ENCODE measurements at regions not wholly inside any gene's neighbourhood (a gene's known extent, or its start where the extent isn't known, plus 50 kb on each side); places are given as distances from the start of the nearest gene placed in this dataset.

GRCh38 chr4:124085561-124086180 lies 626.9 kb downstream of the ANKRD50 start:
- Mint-ChIP-seq H3K9me3 (peaks cover under 1% of the 10 kb centered on the region), H3K4me3 (no peak overlapping the region), H3K36me3 (ENCODE audit: low read depth) (no peaks in the 10 kb centered on the region), H3K27me3 (no peaks in the 10 kb centered on the region), H3K4me1 (ENCODE audit: low read depth) (no peaks in the 10 kb centered on the region), H3K27ac (no peak overlapping the region)
- no peak for DNase-seq

- Mint-ChIP-seq H3K4me1 (ENCODE audit: low read depth) (no peaks in the 10 kb centered on the region), H3K9me3 (no peaks in the 10 kb centered on the region), H3K27ac (no peak overlapping the region), H3K36me3 (ENCODE audit: low read depth) (no peaks in the 10 kb centered on the region), H3K4me3 (no peak overlapping the region), H3K27me3 (no peaks in the 10 kb centered on the region)
- no peak for DNase-seq
Observed at GRCh38 chr4:124090021-124090420, 622.5 kb downstream of the ANKRD50 start.

GRCh38 chr4:124092101-124092500 lies 620.4 kb downstream of the ANKRD50 start:
- Mint-ChIP-seq H3K9me3 (no peaks in the 10 kb centered on the region), H3K36me3 (ENCODE audit: low read depth) (no peaks in the 10 kb centered on the region), H3K27ac (no peak overlapping the region), H3K4me1 (ENCODE audit: low read depth) (no peaks in the 10 kb centered on the region), H3K27me3 (no peaks in the 10 kb centered on the region), H3K4me3 (no peak overlapping the region)
- DNase-seq: no peak

DNA sequence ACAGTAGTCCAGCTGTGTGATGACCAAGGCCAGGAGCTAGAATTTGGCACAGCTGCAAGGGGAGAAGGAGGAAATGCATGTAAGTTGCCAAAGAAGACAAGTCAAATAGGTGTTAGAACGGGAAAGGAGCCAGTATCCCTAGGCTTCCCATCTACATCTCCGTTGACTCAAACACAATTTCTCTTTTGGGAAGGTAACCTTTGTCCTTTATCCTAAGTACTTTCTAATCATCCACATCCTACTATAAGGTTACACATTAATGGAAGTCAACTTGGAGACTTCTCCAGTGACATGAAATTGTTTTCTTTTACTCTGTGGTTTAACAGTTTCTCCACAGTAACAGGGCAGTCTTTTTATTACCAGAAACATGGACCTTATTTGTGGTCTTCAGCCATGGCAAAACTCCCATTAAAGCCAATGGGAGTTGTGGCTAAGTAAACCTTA lies 620.0 kb downstream of the ANKRD50 start:
- no peaks in the 10 kb centered on the region for H3K27me3 Mint-ChIP-seq
- no peak for DNase-seq

DNA sequence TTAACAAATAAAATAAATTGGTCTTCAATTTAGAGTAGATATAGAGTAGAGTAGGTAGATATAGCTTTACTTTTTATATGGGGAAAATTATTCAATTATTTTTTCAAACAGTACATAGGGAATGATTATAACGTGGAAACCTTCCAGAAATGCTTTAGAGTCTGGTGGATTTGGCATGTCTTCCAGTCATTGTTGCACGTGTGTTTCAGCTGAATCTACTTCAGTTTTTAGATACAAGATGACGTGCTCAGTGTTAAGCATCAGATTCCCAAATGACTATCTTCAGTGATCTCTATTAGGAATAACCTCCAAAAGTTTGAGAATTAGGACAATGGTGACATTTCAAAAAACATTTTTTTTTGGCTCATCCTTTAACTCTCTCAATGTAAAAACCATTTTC lies 616.9 kb downstream of the ANKRD50 start:
- Mint-ChIP-seq H3K36me3 (ENCODE audit: low read depth) (no peaks in the 10 kb centered on the region), H3K9me3 (no peaks in the 10 kb centered on the region), H3K27ac (no peak overlapping the region), H3K4me3 (no peak overlapping the region), H3K4me1 (ENCODE audit: low read depth) (no peaks in the 10 kb centered on the region), H3K27me3 (no peaks in the 10 kb centered on the region)
- no peak for DNase-seq

More for the DNA sequence above, 620.0 kb downstream of the ANKRD50 start:
- Mint-ChIP-seq H3K4me3 (no peak overlapping the region), H3K36me3 (ENCODE audit: low read depth) (no peaks in the 10 kb centered on the region), H3K4me1 (ENCODE audit: low read depth) (no peaks in the 10 kb centered on the region), H3K9me3 (no peaks in the 10 kb centered on the region), H3K27ac (no peak overlapping the region)

DNA sequence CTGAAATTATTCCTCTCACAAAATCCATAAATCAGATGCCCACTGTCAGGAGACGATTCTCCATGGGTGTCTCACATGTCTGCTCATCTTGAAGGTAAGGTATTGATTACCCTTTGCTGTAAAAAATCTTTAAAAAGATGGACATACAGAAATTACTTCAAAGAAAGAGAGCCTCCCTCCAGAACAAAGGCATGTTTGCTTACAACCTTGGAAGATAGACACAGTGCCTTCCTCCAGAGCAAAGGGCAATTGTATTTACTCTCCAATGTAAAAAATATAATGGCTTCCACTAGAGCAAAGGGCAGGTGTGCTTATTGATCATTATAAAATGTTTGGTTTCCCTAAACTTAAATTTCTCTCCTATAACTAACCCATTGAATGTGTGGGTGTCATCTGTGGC lies 616.2 kb downstream of the ANKRD50 start:
- Mint-ChIP-seq H3K36me3 (ENCODE audit: low read depth) (no peaks in the 10 kb centered on the region), H3K27ac (no peak overlapping the region), H3K9me3 (no peaks in the 10 kb centered on the region), H3K4me3 (no peak overlapping the region), H3K4me1 (ENCODE audit: low read depth) (no peaks in the 10 kb centered on the region), H3K27me3 (no peaks in the 10 kb centered on the region)
- DNase-seq: no peak

DNA sequence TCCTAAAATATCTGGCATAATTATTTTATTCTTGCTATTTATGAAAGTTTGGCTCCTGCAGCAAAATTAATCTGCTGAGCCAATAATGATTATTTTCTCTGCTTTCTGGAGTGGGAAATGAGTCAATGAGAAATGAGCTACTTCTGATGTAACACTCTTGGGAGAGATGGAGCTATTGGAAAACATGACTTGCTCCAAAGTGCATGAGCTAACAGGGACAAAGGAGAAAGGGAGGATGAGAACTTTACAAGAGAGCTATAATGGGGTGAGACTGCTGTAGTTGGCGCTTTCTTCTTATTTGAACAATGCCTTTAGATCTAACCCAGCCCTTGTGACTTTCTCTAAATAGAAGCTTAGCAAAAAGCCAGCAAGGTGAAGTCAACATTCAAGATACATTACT lies 615.1 kb downstream of the ANKRD50 start:
- Mint-ChIP-seq H3K4me3 (no peak overlapping the region), H3K9me3 (no peaks in the 10 kb centered on the region), H3K27me3 (no peaks in the 10 kb centered on the region), H3K36me3 (ENCODE audit: low read depth) (no peaks in the 10 kb centered on the region), H3K4me1 (ENCODE audit: low read depth) (no peaks in the 10 kb centered on the region), H3K27ac (no peak overlapping the region)
- DNase-seq: no peak

GRCh38 chr4:124104101-124104500 lies 608.4 kb downstream of the ANKRD50 start:
- H3K9me3 Mint-ChIP-seq: peaks cover 3% of the 10 kb centered on the region
- H3K4me1 Mint-ChIP-seq (ENCODE audit: low read depth): no peaks in the 10 kb centered on the region
- no peak overlapping the region for H3K4me3 Mint-ChIP-seq
- no peak for DNase-seq
- H3K36me3 Mint-ChIP-seq (ENCODE audit: low read depth): no peaks in the 10 kb centered on the region
- no peaks in the 10 kb centered on the region for H3K27me3 Mint-ChIP-seq
- H3K27ac Mint-ChIP-seq: no peak overlapping the region

GRCh38 chr4:124104628-124105027 lies 607.9 kb downstream of the ANKRD50 start:
- no peak overlapping the region for H3K27ac Mint-ChIP-seq
- DNase-seq: no peak
- no peak overlapping the region for H3K4me3 Mint-ChIP-seq
- no peaks in the 10 kb centered on the region for H3K4me1 Mint-ChIP-seq (ENCODE audit: low read depth)
- H3K36me3 Mint-ChIP-seq (ENCODE audit: low read depth): no peaks in the 10 kb centered on the region
- H3K9me3 Mint-ChIP-seq: peaks cover 3% of the 10 kb centered on the region
- no peaks in the 10 kb centered on the region for H3K27me3 Mint-ChIP-seq

- peaks cover 3% of the 10 kb centered on the region for H3K9me3 Mint-ChIP-seq
- H3K27me3 Mint-ChIP-seq: no peaks in the 10 kb centered on the region
- no peaks in the 10 kb centered on the region for H3K36me3 Mint-ChIP-seq (ENCODE audit: low read depth)
- H3K4me1 Mint-ChIP-seq (ENCODE audit: low read depth): no peaks in the 10 kb centered on the region
- no peak for DNase-seq
- H3K4me3 Mint-ChIP-seq: no peak overlapping the region
- H3K27ac Mint-ChIP-seq: no peak overlapping the region
Observed at GRCh38 chr4:124105212-124105611, 607.3 kb downstream of the ANKRD50 start.

DNA sequence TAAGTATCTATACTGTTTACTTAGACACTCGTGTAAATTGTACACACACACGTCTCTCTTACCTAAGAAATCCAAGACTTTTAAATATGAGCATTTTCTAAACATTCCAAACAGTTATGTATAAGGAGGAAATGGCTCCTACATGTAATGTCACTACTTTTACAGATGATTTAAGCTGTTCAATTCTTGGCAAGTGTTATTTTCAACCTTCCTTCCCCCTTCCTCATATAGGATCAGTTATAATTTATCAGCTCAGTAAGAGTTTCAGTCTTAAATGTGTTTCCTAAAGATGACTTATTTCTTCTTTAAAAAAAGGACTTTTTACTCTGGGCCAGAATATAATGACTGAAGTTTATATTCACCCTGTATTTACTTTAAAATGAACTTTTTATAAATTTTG lies 601.1 kb downstream of the ANKRD50 start:
- no peak for DNase-seq
- H3K9me3 Mint-ChIP-seq: peaks cover 3% of the 10 kb centered on the region
- peaks cover 4% of the 10 kb centered on the region for H3K27me3 Mint-ChIP-seq

GRCh38 chr4:124111922-124112321 lies 600.6 kb downstream of the ANKRD50 start:
- Mint-ChIP-seq H3K27ac (no peak overlapping the region), H3K4me3 (no peak overlapping the region), H3K9me3 (no peaks in the 10 kb centered on the region), H3K36me3 (ENCODE audit: low read depth) (no peaks in the 10 kb centered on the region), H3K27me3 (peaks cover 4% of the 10 kb centered on the region), H3K4me1 (ENCODE audit: low read depth) (no peaks in the 10 kb centered on the region)
- no peak for DNase-seq

More for the DNA sequence above, 601.1 kb downstream of the ANKRD50 start:
- Mint-ChIP-seq H3K27ac (no peak overlapping the region), H3K4me1 (ENCODE audit: low read depth) (no peaks in the 10 kb centered on the region), H3K4me3 (no peak overlapping the region), H3K36me3 (ENCODE audit: low read depth) (no peaks in the 10 kb centered on the region)

- no peaks in the 10 kb centered on the region for H3K4me1 Mint-ChIP-seq (ENCODE audit: low read depth)
- no peak overlapping the region for H3K27ac Mint-ChIP-seq
- H3K36me3 Mint-ChIP-seq (ENCODE audit: low read depth): no peaks in the 10 kb centered on the region
- H3K9me3 Mint-ChIP-seq: no peaks in the 10 kb centered on the region
- no peak for DNase-seq
- H3K4me3 Mint-ChIP-seq: no peak overlapping the region
- H3K27me3 Mint-ChIP-seq: no peaks in the 10 kb centered on the region
Observed at GRCh38 chr4:124118061-124118460, 594.5 kb downstream of the ANKRD50 start.

DNA sequence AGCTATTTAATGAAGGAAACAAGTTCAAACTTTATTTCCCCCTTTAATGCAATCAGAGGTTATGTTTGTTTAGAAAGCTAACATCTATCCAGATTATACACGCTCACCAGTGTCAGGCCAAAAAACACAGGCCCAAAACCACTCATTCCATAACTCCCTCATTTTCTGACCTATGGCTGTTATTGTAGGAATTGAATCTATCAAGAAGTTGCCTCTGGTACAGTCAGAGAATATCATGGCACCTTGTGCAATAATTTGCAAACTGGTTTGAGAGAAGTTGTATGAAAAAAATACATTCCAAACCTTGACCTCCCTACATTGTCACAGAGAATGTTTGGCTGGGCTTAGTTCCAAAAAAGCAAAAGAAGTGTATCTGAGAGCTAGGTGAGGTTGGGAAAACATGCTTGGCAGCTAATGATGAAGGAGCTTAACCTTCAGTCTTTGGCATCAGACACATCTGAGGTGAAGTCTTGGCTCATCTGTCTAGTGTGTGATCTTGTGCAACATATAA lies 591.0 kb downstream of the ANKRD50 start:
- peaks cover 3% of the 10 kb centered on the region for H3K9me3 Mint-ChIP-seq
- no peak overlapping the region for H3K4me3 Mint-ChIP-seq
- no peaks in the 10 kb centered on the region for H3K4me1 Mint-ChIP-seq (ENCODE audit: low read depth)
- no peaks in the 10 kb centered on the region for H3K27me3 Mint-ChIP-seq
- H3K27ac Mint-ChIP-seq: no peak overlapping the region
- no peaks in the 10 kb centered on the region for H3K36me3 Mint-ChIP-seq (ENCODE audit: low read depth)
- no peak for DNase-seq

DNA sequence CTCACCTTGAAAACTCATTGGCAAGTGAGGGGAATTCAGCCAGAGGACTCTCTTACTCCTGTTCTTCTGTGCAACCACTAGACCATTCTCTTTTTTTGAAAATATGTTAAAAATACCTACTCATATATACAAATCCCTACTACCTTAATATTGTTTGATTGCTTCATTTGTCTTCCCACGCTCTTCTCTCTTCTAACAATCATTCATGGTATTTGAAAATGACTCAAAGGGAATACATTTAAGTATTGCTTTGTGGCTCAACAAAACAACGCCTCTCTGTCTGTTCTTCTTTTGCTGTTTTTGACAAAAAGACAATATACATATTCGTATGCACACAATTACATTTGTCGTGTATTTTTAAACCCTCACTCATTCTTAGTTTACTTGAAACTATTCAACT lies 589.4 kb downstream of the ANKRD50 start:
- Mint-ChIP-seq H3K36me3 (ENCODE audit: low read depth) (no peaks in the 10 kb centered on the region), H3K4me3 (no peak overlapping the region), H3K9me3 (peaks cover 3% of the 10 kb centered on the region), H3K4me1 (ENCODE audit: low read depth) (no peaks in the 10 kb centered on the region), H3K27ac (no peak overlapping the region), H3K27me3 (no peaks in the 10 kb centered on the region)
- no peak for DNase-seq

DNA sequence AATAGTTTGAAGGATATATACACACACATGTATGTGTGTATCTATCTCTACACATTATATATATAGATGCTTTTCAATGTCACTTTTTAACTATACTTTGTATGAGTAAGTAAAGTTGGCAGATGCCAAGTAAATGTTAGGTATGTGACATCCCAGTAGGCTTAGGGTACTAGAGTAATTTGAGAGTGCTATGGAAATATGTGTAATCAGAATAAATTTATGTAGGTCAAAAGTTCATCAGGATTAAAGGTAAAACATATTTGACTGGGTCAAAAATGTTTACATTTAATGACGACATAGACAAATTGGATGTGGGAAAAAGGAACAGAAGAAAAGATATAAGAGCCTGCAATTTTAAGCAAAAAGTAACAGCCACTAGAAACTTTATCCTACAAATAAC lies 588.8 kb downstream of the ANKRD50 start:
- DNase-seq: no peak
- Mint-ChIP-seq H3K27me3 (no peaks in the 10 kb centered on the region), H3K9me3 (peaks cover 7% of the 10 kb centered on the region), H3K4me1 (ENCODE audit: low read depth) (no peaks in the 10 kb centered on the region), H3K4me3 (no peak overlapping the region), H3K36me3 (ENCODE audit: low read depth) (no peaks in the 10 kb centered on the region), H3K27ac (no peak overlapping the region)

Measured in activated T-cell treated with anti-CD3 and anti-CD28 coated beads, Interleukin-2, amount 50 U/mL, for 24 hours (primary cell).